Activated CD8-positive, alpha-beta memory T cell treated with anti-CD3 and anti-CD28 coated beads for 36 hours (primary cell): ENCODE measurements at regions not wholly inside any gene's neighbourhood (a gene's known extent, or its start where the extent isn't known, plus 50 kb on each side); places are given as distances from the start of the nearest gene placed in this dataset.
"Not testable (repeated sequence)": the region's sequence is repeated elsewhere in the genome, so short reads cannot be mapped to it uniquely, and the experiment has no call there.

Experiments used
- CTCF ChIA-PET: fragments of 350-600 bp; sonication (Branson Sonifier 250); formaldehyde crosslinking; loops from one replicate; lab custom pipeline; 2021; ENCODE audit warnings: antibody characterized with exemption; lab: Charles Lee
- POLR2A ChIA-PET: fragments of 350-600 bp; sonication (Branson Sonifier 250); formaldehyde crosslinking; loops from one replicate; lab custom pipeline; 2021; ENCODE audit warnings: antibody characterized with exemption; lab: Charles Lee

GRCh38 chr3:11915621-11916424 lies 69.1 kb upstream of the TAMM41 start:
- ChIA-PET CTCF (no interaction called here), POLR2A (no interaction called here)

DNA sequence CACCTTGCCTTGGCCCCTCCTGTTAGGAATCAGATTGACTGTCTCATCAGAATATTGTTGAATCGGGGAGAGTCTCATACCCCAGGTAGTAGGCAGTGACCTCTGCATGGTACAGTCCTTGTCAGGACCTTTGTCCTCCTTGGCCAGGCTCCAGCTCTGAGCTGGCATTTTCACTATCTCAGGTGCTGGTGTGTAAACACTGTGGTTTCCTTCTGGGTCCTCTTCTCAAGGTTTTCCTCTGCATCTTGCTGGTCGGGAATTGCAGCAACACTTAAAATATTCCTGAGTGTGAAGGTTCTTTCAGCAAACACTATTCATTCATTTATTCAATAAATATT lies 69.7 kb upstream of the TAMM41 start:
- POLR2A ChIA-PET, CTCF ChIA-PET: not testable (repeated sequence)

GRCh38 chr3:11917051-11917450 lies 70.4 kb upstream of the TAMM41 start:
- CTCF ChIA-PET = no interaction called here
- POLR2A ChIA-PET = no interaction called here

- ChIA-PET CTCF (interaction anchor here (0.7 kb wide), 2 partner anchors 25 to 1017 kb away, joined by 3 to 4 read pairs; no protein-coding TSS in a partner anchor), POLR2A (no interaction called here)
Observed at GRCh38 chr3:11919390-11919789, 72.7 kb upstream of the TAMM41 start.

DNA sequence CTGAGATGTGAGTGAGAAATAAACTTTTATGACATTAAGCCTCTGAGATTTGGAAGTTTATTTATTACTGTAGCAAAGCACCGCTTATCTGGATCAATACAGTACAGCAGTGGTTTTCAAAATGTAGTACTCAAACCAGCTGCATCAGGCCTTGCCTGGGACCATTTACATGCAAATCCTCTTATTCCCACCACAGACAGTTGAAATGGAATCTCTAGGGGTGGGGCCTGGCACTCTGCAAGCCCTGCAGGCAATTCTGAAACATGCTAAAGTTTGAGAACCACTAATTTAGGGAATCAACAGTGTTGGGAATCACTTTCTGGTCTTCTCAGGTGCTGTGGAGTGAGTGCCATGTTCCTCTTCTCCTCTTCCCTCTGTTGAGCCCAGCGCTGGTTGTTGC lies 77.8 kb upstream of the TAMM41 start:
- CTCF ChIA-PET = no interaction called here
- POLR2A ChIA-PET = no interaction called here

GRCh38 chr3:11928381-11928780 lies 75.8 kb upstream of the SYN2 start:
- CTCF ChIA-PET = no interaction called here
- POLR2A ChIA-PET = no interaction called here

DNA sequence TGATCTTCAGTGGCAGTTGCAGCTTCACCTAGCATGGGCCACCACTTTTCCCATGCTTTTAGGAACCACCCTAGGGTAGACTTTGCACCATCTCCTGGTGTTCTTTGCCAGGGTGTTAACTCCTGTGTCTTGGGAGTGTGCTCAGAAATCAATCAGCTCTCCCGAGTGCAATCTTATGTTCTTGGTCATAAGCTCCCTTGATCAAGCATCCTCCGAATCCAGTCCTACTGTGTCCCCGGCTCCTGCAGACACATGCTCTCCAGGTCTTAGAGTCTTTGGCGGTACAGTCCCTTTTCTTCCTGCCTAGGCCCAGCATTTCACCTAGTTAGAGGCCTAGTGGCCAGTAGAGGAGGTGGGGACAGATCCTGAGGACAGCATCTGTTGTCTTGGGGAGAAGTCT lies 74.7 kb upstream of the SYN2 start:
- CTCF ChIA-PET = no interaction called here
- POLR2A ChIA-PET = no interaction called here

GRCh38 chr3:11930084-11930483 lies 74.1 kb upstream of the SYN2 start:
- CTCF ChIA-PET = no interaction called here
- POLR2A ChIA-PET = no interaction called here

- ChIA-PET POLR2A (no interaction called here), CTCF (no interaction called here)
Observed at GRCh38 chr3:11932636-11933035, 71.6 kb upstream of the SYN2 start.

DNA sequence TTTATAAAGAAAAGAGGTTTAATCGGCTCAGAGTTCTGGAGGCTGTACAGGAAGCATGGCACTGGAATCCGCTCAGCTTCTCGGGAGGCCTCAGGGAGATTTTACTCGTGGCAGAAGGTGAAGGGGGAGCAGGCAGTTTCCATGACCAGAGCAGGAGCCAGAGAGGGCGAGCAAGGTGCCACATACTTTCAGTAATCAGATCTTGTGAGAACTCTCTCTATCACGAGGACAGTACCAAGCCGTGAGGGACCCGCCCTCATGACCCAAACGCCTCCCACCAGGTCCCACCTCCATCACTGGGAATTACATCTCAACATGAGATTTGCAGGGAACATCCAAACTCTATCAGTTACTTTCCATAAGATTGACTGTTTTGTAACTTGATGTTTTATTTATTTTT lies 70.7 kb upstream of the SYN2 start:
- ChIA-PET POLR2A (no interaction called here), CTCF (no interaction called here)

- POLR2A ChIA-PET = no interaction called here
- CTCF ChIA-PET = interaction anchor here (0.6 to 1.2 kb wide), 3 partner anchors 10 to 25 kb away, joined by 3 to 4 read pairs (median 3); no protein-coding TSS in a partner anchor
Observed at GRCh38 chr3:11944052-11944673, 60.0 kb upstream of the SYN2 start.

GRCh38 chr3:11948331-11948730 lies 55.9 kb upstream of the SYN2 start:
- POLR2A ChIA-PET = no interaction called here
- CTCF ChIA-PET = no interaction called here

GRCh38 chr3:11948866-11949265 lies 55.3 kb upstream of the SYN2 start:
- ChIA-PET CTCF (no interaction called here), POLR2A (no interaction called here)

DNA sequence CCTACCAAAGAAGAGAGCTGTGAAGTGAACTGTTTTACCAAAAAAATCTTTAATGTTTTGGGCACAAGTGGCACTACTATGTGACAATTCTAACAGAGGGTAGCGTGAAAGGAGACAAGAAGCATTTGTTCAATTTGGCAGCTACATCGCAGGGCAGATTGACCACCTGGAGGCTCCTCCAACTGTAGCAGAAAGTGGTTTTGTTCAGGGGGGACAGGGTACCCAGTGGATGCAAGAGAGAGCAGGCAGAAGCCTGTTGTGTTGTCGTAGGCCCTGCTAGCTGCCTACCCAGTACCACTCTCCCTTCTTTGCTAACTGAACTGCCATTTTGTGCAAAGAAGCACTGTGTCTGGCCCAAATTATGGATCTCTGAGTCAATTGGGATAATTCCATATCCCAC lies 54.8 kb upstream of the SYN2 start:
- CTCF ChIA-PET = no interaction called here
- POLR2A ChIA-PET = no interaction called here

- ChIA-PET POLR2A (no interaction called here), CTCF (no interaction called here)
Observed at GRCh38 chr3:11950576-11950975, 53.6 kb upstream of the SYN2 start.

GRCh38 chr3:11953350-11953749 lies 50.8 kb upstream of the SYN2 start:
- ChIA-PET CTCF (interaction anchor here (0.6 kb wide), 1 partner anchor 191 kb away, joined by 3 read pairs; no protein-coding TSS in a partner anchor), POLR2A (no interaction called here)

GRCh38 chr3:11953778-11954177 lies 50.4 kb upstream of the SYN2 start:
- ChIA-PET CTCF (interaction anchor here (0.6 to 1.3 kb wide), 2 partner anchors 9 to 191 kb away, joined by 3 read pairs; no protein-coding TSS in a partner anchor), POLR2A (no interaction called here)

DNA sequence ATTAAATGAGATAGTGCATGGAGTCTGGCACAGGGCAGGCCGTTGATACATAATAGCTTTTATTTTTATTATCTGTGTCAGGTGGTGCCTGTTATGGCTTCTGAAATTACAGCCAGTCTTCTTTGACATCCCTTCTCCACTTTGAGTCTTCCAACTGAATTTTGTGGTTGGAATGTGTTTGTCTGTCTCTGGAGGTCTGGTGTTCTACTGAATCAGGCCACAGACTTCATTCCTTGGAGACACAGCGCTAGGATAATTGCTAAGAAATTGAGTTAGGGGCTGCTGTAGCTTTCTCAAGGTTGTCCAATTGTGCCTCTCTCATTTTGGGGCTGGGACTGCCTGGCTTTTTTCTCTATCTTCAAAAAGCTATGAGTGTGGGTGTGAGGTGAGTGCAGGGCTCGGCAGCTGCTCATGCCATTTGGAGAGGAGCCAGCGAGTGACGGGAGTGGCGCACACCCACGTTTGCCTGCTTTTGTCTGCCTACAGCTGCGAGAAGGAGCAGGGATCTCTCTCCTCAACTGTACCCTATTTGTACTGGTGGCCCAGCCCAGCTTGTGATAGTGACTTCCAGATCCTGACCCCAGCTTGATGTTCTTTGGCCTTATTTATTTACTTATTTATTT lies 49.8 kb upstream of the SYN2 start:
- ChIA-PET POLR2A (no interaction called here), CTCF (interaction anchor here (1.3 kb wide), 1 partner anchor 10 kb away, joined by 3 read pairs; no protein-coding TSS in a partner anchor)
